Coronary artery (tissue), 2 donors: ENCODE measurements at regions not wholly inside any gene's neighbourhood (a gene's known extent, or its start where the extent isn't known, plus 50 kb on each side); places are given as distances from the start of the nearest gene placed in this dataset.
A peak's percentile ranks its signal among the peaks of the same experiment; 100 is the strongest.
"Not testable (repeated sequence)": the region's sequence is repeated elsewhere in the genome, so short reads cannot be mapped to it uniquely, and the experiment has no call there.

Source experiments
- DNase-seq: peaks from one replicate; pipeline ENCODE4 v3.0.0-alpha.2; 2017; ENCODE audit warnings: low spot score
- H3K27ac ChIP-seq, 2 donors: fragments of 200-600 bp; sonication (generic); one replicate each; pipeline ENCODE4 v1.5.1; 2016 to 2019
- H3K4me3 ChIP-seq: fragments of 200-600 bp; sonication (generic); 2 replicates; pipeline ENCODE4 v1.5.1; 2016; ENCODE audit warnings: mild to moderate bottlenecking, moderate library complexity
- CTCF ChIP-seq: fragments of 200-600 bp; sonication (generic); IDR thresholded peaks from one replicate; pipeline ENCODE4 v1.5.1; 2019; ENCODE audit warnings: antibody characterized with exemption

- no peak for DNase-seq
- H3K4me3 ChIP-seq, result no peak overlapping the region
- H3K27ac ChIP-seq, result no peak overlapping the region
- no peak for TF ChIP-seq CTCF
Measured at GRCh38 chr20:6295127-6295866, 172.5 kb upstream of the FERMT1 start.

- no peak overlapping the region for H3K4me3 ChIP-seq
- H3K27ac ChIP-seq, result no peak overlapping the region
- DNase-seq, result no peak
- TF ChIP-seq CTCF, result no peak
Measured at GRCh38 chr20:6287471-6287870, 164.6 kb upstream of the FERMT1 start.

- no peak for DNase-seq
- H3K27ac ChIP-seq, result no peak overlapping the region
- TF ChIP-seq CTCF, result no peak
- H3K4me3 ChIP-seq, result no peak overlapping the region
Measured at GRCh38 chr20:6282642-6283041, 159.8 kb upstream of the FERMT1 start.

GRCh38 chr20:6277661-6278240, 154.9 kb upstream of the FERMT1 start:
- no peak for DNase-seq
- H3K4me3 ChIP-seq, result no peak overlapping the region
- TF ChIP-seq CTCF, result no peak
- peak overlapping the region in 1 of 2 donors; percentile 6 for H3K27ac ChIP-seq

GRCh38 chr20:6270404-6270803, 147.6 kb upstream of the FERMT1 start:
- not testable (repeated sequence) for H3K27ac ChIP-seq, DNase-seq, H3K4me3 ChIP-seq

- Histone ChIP-seq H3K27ac (no peak overlapping the region), H3K4me3 (no peak overlapping the region)
- TF ChIP-seq CTCF, result no peak
- no peak for DNase-seq
Measured at GRCh38 chr20:6269168-6269873, 146.5 kb upstream of the FERMT1 start.

GRCh38 chr20:6265204-6265904, 142.5 kb upstream of the FERMT1 start:
- peak overlapping the region; percentile 41 to 83 for H3K27ac ChIP-seq
- DNase-seq, result no peak
- peak overlapping the region; percentile 47 for H3K4me3 ChIP-seq
- TF ChIP-seq CTCF, result peak; percentile 24
